Karpas-422 (cell line): ENCODE measurements at regions not wholly inside any gene's neighbourhood (a gene's known extent, or its start where the extent isn't known, plus 50 kb on each side); places are given as distances from the start of the nearest gene placed in this dataset.
"Not testable (repeated sequence)": the region's sequence is repeated elsewhere in the genome, so short reads cannot be mapped to it uniquely, and the experiment has no call there.

Source experiments
- DNase-seq: peaks from one replicate; pipeline ENCODE4 v3.0.0-alpha.2; 2015
- H2AFZ ChIP-seq: fragments of 200-600 bp; sonication (generic); 2 replicates; pipeline ENCODE4 v1.6.1; 2014; ENCODE audit warnings: antibody characterized with exemption, low read length, mixed read lengths
- H3K27ac ChIP-seq: fragments of 200-600 bp; sonication (generic); 2 replicates; pipeline ENCODE4 v1.5.1; 2014; ENCODE audit warnings: mild to moderate bottlenecking, low read length, moderate library complexity
- H3K27me3 ChIP-seq: fragments of 200-600 bp; sonication (generic); 2 replicates; pipeline ENCODE4 v1.6.1; 2014; ENCODE audit warnings: low read length, mixed read lengths
- H3K36me3 ChIP-seq: fragments of 200-600 bp; sonication (generic); 2 replicates; pipeline ENCODE4 v1.6.1; 2014; ENCODE audit warnings: low read length, mixed read lengths; ENCODE audit not compliant: insufficient read depth
- H3K4me1 ChIP-seq: fragments of 200-600 bp; sonication (generic); 2 replicates; pipeline ENCODE4 v1.6.1; 2014; ENCODE audit warnings: mild to moderate bottlenecking, low read length, mixed read lengths
- H3K4me2 ChIP-seq: fragments of 200-600 bp; sonication (generic); 2 replicates; pipeline ENCODE4 v1.6.1; 2014; ENCODE audit warnings: low read length, low read depth, mild to moderate bottlenecking; ENCODE audit not compliant: poor library complexity, severe bottlenecking
- H3K4me3 ChIP-seq: fragments of 200-600 bp; sonication (generic); 2 replicates; pipeline ENCODE4 v1.5.1; 2014; ENCODE audit warnings: mild to moderate bottlenecking, antibody characterized with exemption, low read length, mixed read lengths
- H3K79me2 ChIP-seq: fragments of 200-600 bp; sonication (generic); 2 replicates; pipeline ENCODE4 v1.6.1; 2014; ENCODE audit warnings: mild to moderate bottlenecking, low read length, mixed read lengths
- H3K9ac ChIP-seq: fragments of 200-600 bp; sonication (generic); 2 replicates; pipeline ENCODE4 v1.6.0; 2014; ENCODE audit warnings: low read length
- H3K9me2 ChIP-seq: fragments of 200-600 bp; sonication (generic), shearing (Covaris generic); replicated peaks from 2 replicates; pipeline ENCODE4 v1.6.0; 2014; ENCODE audit warnings: mild to moderate bottlenecking, low read length, moderate library complexity; ENCODE audit not compliant: insufficient read depth
- H3K9me3 ChIP-seq: fragments of 300-700, 200-600 bp; sonication (generic); 2 replicates; pipeline ENCODE4 v1.6.1; 2014; ENCODE audit warnings: low read length, mixed read lengths
- H4K20me1 ChIP-seq: fragments of 200-600 bp; sonication (generic); 2 replicates; pipeline ENCODE4 v1.6.1; 2014; ENCODE audit warnings: mild to moderate bottlenecking, antibody characterized with exemption, low read length, low read depth; ENCODE audit not compliant: insufficient read depth

DNA sequence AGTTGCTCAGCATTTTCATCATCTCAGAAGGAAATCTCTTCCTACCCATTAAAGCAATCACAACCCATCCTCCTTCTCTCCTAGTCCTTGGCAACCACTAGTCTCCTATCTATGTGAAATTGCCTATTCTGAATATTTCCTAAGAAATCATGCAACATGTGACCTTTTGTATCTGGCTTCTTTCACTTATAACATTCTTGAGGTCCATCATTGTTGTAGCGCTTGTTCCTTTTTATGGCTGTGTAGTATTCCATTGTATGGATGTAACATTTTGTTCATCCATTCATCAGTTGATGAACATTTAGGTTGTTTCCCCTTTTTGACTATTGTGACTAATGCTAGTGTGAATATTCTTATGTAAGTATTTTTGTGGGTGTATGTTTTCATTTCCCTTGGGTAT, 2175.8 kb upstream of the DEFB115 start:
- H3K27me3 ChIP-seq, H3K36me3 ChIP-seq, H3K79me2 ChIP-seq, H3K4me2 ChIP-seq, H4K20me1 ChIP-seq, DNase-seq, H3K9ac ChIP-seq, H2AFZ ChIP-seq, H3K27ac ChIP-seq, H3K4me1 ChIP-seq, H3K4me3 ChIP-seq, H3K9me2 ChIP-seq: not testable (repeated sequence)
- H3K9me3 ChIP-seq: peaks cover 13% of the 10 kb centered on the region

DNA sequence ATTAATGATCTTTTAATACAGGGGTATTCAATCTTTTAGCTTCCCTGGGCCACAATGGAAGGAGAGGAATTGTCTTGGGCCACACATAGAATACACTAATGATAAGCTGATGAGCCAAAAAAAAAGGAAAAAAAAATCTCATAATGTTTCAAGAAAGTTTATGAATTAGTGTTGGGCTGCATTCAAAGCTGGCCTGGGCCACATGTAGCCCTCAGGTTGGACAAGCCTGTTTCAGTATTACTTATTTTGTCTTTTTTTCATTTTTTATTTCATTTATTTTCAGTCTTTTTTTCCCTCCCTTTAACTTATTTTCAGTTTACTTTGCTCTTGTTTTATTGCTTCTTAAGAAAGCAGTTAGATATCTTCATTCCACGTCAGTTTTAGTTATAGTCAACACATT, 2171.8 kb upstream of the DEFB115 start:
- no peaks in the 10 kb centered on the region for H3K36me3 ChIP-seq
- H2AFZ ChIP-seq: no peak overlapping the region
- DNase-seq: no peak
- peaks cover 13% of the 10 kb centered on the region for H3K9me3 ChIP-seq
- H4K20me1 ChIP-seq: no peaks in the 10 kb centered on the region
- H3K4me3 ChIP-seq: no peak overlapping the region
- H3K4me1 ChIP-seq: no peaks in the 10 kb centered on the region
- H3K9ac ChIP-seq: no peak overlapping the region
- H3K79me2 ChIP-seq: no peaks in the 10 kb centered on the region
- H3K9me2 ChIP-seq: no peaks in the 10 kb centered on the region
- H3K4me2 ChIP-seq: no peak overlapping the region
- H3K27me3 ChIP-seq: no peaks in the 10 kb centered on the region
- H3K27ac ChIP-seq: no peak overlapping the region

DNA sequence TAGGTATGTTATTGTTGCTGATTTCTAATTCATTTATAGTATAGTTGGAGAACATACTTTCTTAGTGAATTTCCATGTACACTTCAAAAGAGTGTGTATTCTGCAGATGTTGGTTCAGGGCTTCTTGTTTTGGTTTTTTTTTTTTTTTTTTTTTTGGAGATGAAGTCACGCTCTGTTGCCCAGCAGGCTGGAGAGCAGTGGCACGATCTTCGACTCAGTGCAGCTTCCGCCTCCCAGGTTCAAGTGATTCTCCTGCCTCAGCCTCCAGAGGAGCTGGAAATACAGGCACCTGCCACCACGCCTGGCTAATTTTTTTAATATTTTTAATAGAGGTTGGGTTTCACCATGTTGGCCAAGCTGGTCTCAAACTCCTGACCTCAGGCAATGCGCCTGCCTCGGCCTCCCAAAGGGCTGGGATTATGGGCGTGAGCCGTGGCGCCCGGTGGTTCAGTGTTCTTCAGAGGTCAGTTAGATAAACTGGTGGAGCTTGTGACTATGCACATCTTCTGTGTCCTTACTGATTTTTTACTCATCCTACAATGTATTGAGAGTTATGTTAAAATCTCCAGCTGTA, 2171.2 kb upstream of the DEFB115 start:
- not testable (repeated sequence) for H4K20me1 ChIP-seq, H3K4me2 ChIP-seq, H3K27me3 ChIP-seq, H3K4me3 ChIP-seq, H2AFZ ChIP-seq, H3K79me2 ChIP-seq, H3K9ac ChIP-seq, H3K9me2 ChIP-seq, H3K4me1 ChIP-seq, H3K27ac ChIP-seq, H3K36me3 ChIP-seq, DNase-seq
- H3K9me3 ChIP-seq: peaks cover 13% of the 10 kb centered on the region

DNA sequence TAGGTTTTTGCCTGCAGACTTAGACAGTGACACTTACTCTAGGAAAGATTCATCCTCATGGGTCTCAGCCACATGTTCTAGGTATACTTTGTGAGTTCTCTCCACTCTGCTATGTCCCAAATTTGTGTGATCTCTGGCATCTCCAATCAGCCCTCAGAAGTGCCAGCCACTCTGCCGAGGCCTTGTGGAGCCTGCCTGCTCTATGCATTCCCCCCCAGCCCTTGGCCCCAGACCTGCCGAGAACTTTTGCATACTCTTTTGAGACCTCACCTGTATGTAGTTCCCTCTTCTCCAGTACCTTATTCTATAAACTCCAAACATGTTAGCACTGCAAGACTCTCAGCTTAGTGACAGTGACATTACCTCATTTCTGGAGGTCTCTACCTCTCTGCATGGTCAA, 2170.5 kb upstream of the DEFB115 start:
- no peak overlapping the region for H2AFZ ChIP-seq
- peaks cover 13% of the 10 kb centered on the region for H3K9me3 ChIP-seq
- DNase-seq: no peak
- H4K20me1 ChIP-seq: no peaks in the 10 kb centered on the region
- no peaks in the 10 kb centered on the region for H3K27me3 ChIP-seq
- H3K4me3 ChIP-seq: no peak overlapping the region
- no peak overlapping the region for H3K9ac ChIP-seq
- no peaks in the 10 kb centered on the region for H3K79me2 ChIP-seq
- no peaks in the 10 kb centered on the region for H3K36me3 ChIP-seq
- H3K4me1 ChIP-seq: no peaks in the 10 kb centered on the region
- H3K27ac ChIP-seq: no peak overlapping the region
- H3K4me2 ChIP-seq: no peak overlapping the region
- no peaks in the 10 kb centered on the region for H3K9me2 ChIP-seq

DNA sequence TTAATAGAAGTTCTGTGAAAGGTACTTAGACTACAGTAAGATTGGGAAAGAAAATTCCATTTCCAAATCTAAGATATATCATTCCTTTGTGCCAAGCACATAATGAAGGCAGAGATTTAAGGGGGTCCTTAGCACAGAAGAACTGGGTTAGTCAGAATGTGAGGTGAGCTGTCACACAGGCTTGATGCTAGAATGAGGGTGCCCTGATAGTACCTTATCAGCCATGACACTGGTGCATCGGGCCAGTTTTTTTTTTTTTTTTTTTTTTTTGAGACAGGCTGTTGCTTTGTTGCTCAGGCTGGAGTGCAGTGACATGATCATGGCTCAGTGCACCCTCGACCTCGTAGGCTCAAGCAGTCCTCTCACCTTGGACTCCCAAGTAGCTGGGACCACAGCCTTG, 2169.6 kb upstream of the DEFB115 start:
- H3K27me3 ChIP-seq, H3K9me2 ChIP-seq, H3K9ac ChIP-seq, H4K20me1 ChIP-seq, H3K4me2 ChIP-seq, H3K36me3 ChIP-seq, DNase-seq, H2AFZ ChIP-seq, H3K79me2 ChIP-seq, H3K4me1 ChIP-seq, H3K4me3 ChIP-seq, H3K27ac ChIP-seq: not testable (repeated sequence)
- H3K9me3 ChIP-seq: peaks cover 13% of the 10 kb centered on the region

DNA sequence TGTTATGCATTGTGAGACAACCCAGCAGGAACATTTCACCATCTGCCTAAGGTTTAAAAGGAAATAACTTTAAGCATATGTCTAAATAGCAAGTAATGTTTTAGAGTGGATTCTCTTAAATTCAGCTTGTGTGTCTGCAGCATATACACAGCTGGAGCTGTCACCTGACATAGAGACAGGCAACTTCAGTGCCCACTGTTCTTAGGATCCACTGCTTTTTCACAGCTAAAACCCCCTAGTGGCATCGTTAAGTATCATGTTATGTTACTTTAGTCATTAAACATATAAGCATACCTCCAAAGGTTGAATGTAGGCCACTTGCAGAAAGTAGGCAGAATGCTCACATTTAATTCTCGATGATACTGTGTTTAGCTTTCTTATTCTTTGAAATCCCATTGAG, 2169.0 kb upstream of the DEFB115 start:
- not testable (repeated sequence) for H3K4me2 ChIP-seq
- H3K9me3 ChIP-seq: peaks cover 13% of the 10 kb centered on the region

DNA sequence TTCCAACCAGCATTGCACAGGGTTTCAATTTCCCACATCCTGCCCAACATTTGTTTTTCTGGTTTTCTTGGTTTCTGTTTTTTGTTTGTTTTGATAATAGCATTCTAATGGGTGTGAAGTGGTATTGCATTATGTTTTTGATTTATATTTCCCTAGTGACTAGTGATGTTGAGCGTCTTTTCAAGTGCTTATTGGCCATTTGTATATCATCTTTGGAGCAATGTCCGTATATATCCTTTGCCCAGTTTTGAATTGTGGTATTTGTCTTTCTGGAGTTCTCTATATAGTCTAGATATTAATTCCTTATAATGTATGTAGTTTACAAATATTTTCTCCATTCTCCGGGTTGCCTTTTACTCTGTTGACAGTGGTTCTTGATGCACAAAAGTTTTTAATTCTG, 2168.1 kb upstream of the DEFB115 start:
- H3K4me1 ChIP-seq, H3K4me3 ChIP-seq, H3K36me3 ChIP-seq, H3K9me2 ChIP-seq, H3K79me2 ChIP-seq, H3K27ac ChIP-seq, H3K4me2 ChIP-seq, H4K20me1 ChIP-seq, H3K27me3 ChIP-seq, DNase-seq, H2AFZ ChIP-seq, H3K9ac ChIP-seq: not testable (repeated sequence)
- peaks cover 12% of the 10 kb centered on the region for H3K9me3 ChIP-seq

More for the DNA sequence above, 2169.0 kb upstream of the DEFB115 start:
- not testable (repeated sequence) for H3K9ac ChIP-seq, H3K27ac ChIP-seq, H2AFZ ChIP-seq, H4K20me1 ChIP-seq, H3K4me1 ChIP-seq, H3K79me2 ChIP-seq, H3K36me3 ChIP-seq, H3K9me2 ChIP-seq, H3K4me3 ChIP-seq, H3K27me3 ChIP-seq
- DNase-seq: peak; percentile 59

DNA sequence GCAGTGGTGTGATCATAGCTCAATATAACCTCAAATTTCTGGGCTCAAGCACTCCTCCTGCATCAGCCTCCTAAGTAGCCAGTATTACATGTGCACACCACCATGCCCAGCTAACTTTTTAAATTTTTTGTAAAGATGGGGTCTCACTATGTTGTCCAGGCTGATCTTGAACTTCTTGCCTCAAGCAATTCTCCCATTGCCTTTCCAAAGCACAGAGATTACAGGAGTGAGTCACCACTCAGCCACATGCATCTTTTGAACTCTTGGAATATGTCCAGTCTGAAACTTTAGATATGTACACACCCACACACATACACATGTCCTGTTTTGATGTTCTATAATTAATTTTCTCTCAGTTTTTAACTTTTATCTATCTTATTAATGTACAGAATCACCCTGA, 2163.5 kb upstream of the DEFB115 start:
- not testable (repeated sequence) for H3K9me2 ChIP-seq, H3K4me2 ChIP-seq, H3K4me3 ChIP-seq, H4K20me1 ChIP-seq, DNase-seq, H3K27me3 ChIP-seq, H2AFZ ChIP-seq, H3K9me3 ChIP-seq, H3K79me2 ChIP-seq, H3K27ac ChIP-seq, H3K4me1 ChIP-seq, H3K9ac ChIP-seq, H3K36me3 ChIP-seq

DNA sequence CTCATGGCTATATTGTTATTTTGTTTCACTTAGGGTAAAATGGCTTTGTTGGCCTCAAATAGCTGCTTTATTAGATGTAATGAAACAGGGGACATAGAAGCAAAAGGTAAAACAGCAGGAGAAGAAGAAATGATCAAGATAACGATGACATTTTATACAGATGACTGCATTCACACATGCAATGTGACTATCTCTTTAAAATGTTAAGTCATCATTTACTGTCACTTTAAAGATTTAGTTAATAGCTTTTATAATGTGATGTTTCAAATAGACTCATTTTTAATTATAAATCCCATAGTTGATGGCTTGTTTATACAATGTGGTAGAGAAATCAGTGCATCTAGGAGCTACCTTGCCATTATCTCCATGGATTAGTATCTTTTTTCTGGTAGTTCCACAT, 2160.8 kb upstream of the DEFB115 start:
- DNase-seq, H3K27me3 ChIP-seq, H4K20me1 ChIP-seq, H3K4me3 ChIP-seq, H3K9me2 ChIP-seq, H3K27ac ChIP-seq, H2AFZ ChIP-seq, H3K4me2 ChIP-seq, H3K79me2 ChIP-seq, H3K9me3 ChIP-seq, H3K4me1 ChIP-seq, H3K36me3 ChIP-seq, H3K9ac ChIP-seq: not testable (repeated sequence)
